ENCODE measurements at regions not wholly inside any gene's neighbourhood (a gene's known extent, or its start where the extent isn't known, plus 50 kb on each side); places are given as distances from the start of the nearest gene placed in this dataset.

- 4% methylated on average over 3 of the region's 3 CpGs for WGBS (ENCODE audit: low lambda C conversion rate)
- Histone ChIP-seq H3K4me3 (replicated peaks in 1 of 3; ENCODE audit: insufficient read depth in 1 of 3, low read depth in 2 of 3, low read length in 3 of 3) (no peak overlapping the region), H3K27ac (ENCODE audit: extremely low read length, insufficient read depth, low read length) (no peak overlapping the region), H3K9me3 (ENCODE audit: low read length) (no peaks in the 10 kb centered on the region), H3K4me1 (ENCODE audit: insufficient read depth, low read length) (no peaks in the 10 kb centered on the region), H3K36me3 (replicated peaks in 1 of 2; ENCODE audit: control insufficient read depth in 1 of 2, insufficient read depth in 2 of 2, low read length in 2 of 2) (no peaks in the 10 kb centered on the region), H3K9ac (ENCODE audit: insufficient read depth, low read depth, low read length) (no peak overlapping the region), H3K79me2 (ENCODE audit: insufficient read depth, low read length) (no peaks in the 10 kb centered on the region), H3K4me2 (ENCODE audit: low read depth, low read length) (no peak overlapping the region), H4K20me1 (ENCODE audit: insufficient read depth, low read length) (no peaks in the 10 kb centered on the region), H2AFZ (ENCODE audit: low read length) (no peak overlapping the region), H3K27me3 (ENCODE audit: control insufficient read depth in 1 of 2, insufficient read depth in 2 of 2, low read length in 2 of 2) (peaks cover 0 to 5% of the 10 kb centered on the region in 2 experiments; a peak in 2 of 5 replicates)
- FAIRE-seq (no peak), ATAC-seq (no peak), DNase-seq (ENCODE audit: low spot score) (no peak)
- in situ Hi-C loops (cut with HindIII; ENCODE audit: extremely low pct_ligation_motif_present, low pct_unique_long_range_greater_than_20kb) (loop anchor here (10.0 kb wide), 1 partner anchor 65 kb away; no protein-coding TSS in a partner anchor), intact Hi-C loops (cut with micrococcal nuclease; ENCODE audit: unreplicated experiment) (no loop called here)
- ChIA-PET POLR2A (no interaction called here), CTCF (ENCODE audit: low intra/inter-chr PET ratio, low total read pairs) (no interaction called here)
- no TSS peak for BruUV-seq (replicated peaks)
- TF ChIP-seq CHD4 (IDR thresholded peaks at IDR 0.05; ENCODE audit: borderline replicate concordance, low read length) = no peak
- no peak for TF ChIP-seq BCL3 (CRISPR knock-in tag; IDR thresholded peaks at IDR 0.05)
- TF ChIP-seq NFRKB (IDR thresholded peaks at IDR 0.05) = no peak
- no peak for TF ChIP-seq ZNF776 (CRISPR knock-in tag; IDR thresholded peaks at IDR 0.05)
- no peak for TF ChIP-seq ZBTB2 (CRISPR knock-in tag; IDR thresholded peaks at IDR 0.05; ENCODE audit: low read depth)
- no peak for TF ChIP-seq NCOA1 (CRISPR knock-in tag; IDR thresholded peaks at IDR 0.05)
- TF ChIP-seq FOSL2 (CRISPR knock-in tag; IDR thresholded peaks at IDR 0.05) = no peak
- TF ChIP-seq TGIF2 (CRISPR knock-in tag; IDR thresholded peaks at IDR 0.05) = no peak
- TF ChIP-seq GLI4 (CRISPR knock-in tag; IDR thresholded peaks at IDR 0.05; ENCODE audit: borderline replicate concordance) = no peak
- TF ChIP-seq WIZ (CRISPR knock-in tag; IDR thresholded peaks at IDR 0.05) = no peak
- no peak for TF ChIP-seq MTF1 (CRISPR knock-in tag; IDR thresholded peaks at IDR 0.05)
- no peak for TF ChIP-seq ZNF878 (CRISPR knock-in tag; IDR thresholded peaks at IDR 0.05)
- TF ChIP-seq PRDM4 (CRISPR knock-in tag; IDR thresholded peaks at IDR 0.05; ENCODE audit: borderline replicate concordance) = no peak
These were observed 145.2 kb downstream of the PMP22 start for GRCh38 chr17:15119968-15120367.

Measured in HepG2 (cell line).